PC-3 (cell line): ENCODE measurements at regions not wholly inside any gene's neighbourhood (a gene's known extent, or its start where the extent isn't known, plus 50 kb on each side); places are given as distances from the start of the nearest gene placed in this dataset.
"Not testable (repeated sequence)": the region's sequence is repeated elsewhere in the genome, so short reads cannot be mapped to it uniquely, and the experiment has no call there.

ENCODE experiments used
- ATAC-seq: fragments of 200-7000 bp; cut with Tn5 transposase; 2 replicates; pipeline ENCODE4 v1.9.1; 2020; ENCODE audit warnings: mild to moderate bottlenecking, moderate library complexity
- BruUV-seq: library from RNA; stranded (reverse); fragments of 400-500 nt; replicated peaks from 2 replicates; lab custom pipeline; 2021; lab: Mats Ljungman, UMichigan
- CTCF ChIA-PET: fragments of 300-600 bp; sonication (Branson Sonifier 250); formaldehyde crosslinking; loops from one replicate; lab custom pipeline; 2022; ENCODE audit warnings: antibody characterized with exemption; lab: Charles Lee
- POLR2A ChIA-PET: fragments of 300-600 bp; sonication (Branson Sonifier 250); formaldehyde crosslinking; loops from one replicate; lab custom pipeline; 2022; ENCODE audit warnings: antibody characterized with exemption; ENCODE audit not compliant: unreplicated experiment; lab: Charles Lee
- DNase-seq: peaks from one replicate; pipeline ENCODE4 v3.0.0-alpha.2; 2015
- H2AFZ ChIP-seq: fragments of 300-600 bp; sonication (generic); 2 replicates; pipeline ENCODE4 v1.6.0; 2016; ENCODE audit warnings: antibody characterized with exemption, low read length
- H3F3A ChIP-seq: fragments of 300-600 bp; sonication (generic); one replicate; pipeline ENCODE4 v1.6.0; 2017; ENCODE audit warnings: antibody characterized with exemption, low read length, control low read depth, mild to moderate bottlenecking; ENCODE audit not compliant: unreplicated experiment
- H3K27ac ChIP-seq: fragments of 300-600 bp; sonication (generic); 2 replicates; pipeline ENCODE4 v1.5.1; 2016; ENCODE audit warnings: mild to moderate bottlenecking, low read length
- H3K27me3 ChIP-seq: fragments of 300-600 bp; sonication (generic); 2 replicates; pipeline ENCODE4 v1.6.1; 2016; ENCODE audit warnings: low read length, mixed read lengths
- H3K36me3 ChIP-seq: fragments of 300-600 bp; sonication (generic); 2 replicates; pipeline ENCODE4 v1.6.1; 2016; ENCODE audit warnings: low read depth, mixed run types, low read length, mixed read lengths
- H3K4me1 ChIP-seq: fragments of 300-600 bp; sonication (generic); 2 replicates; pipeline ENCODE4 v1.5.1; 2016; ENCODE audit warnings: low read length; ENCODE audit not compliant: insufficient read depth
- H3K4me2 ChIP-seq: fragments of 300-600 bp; sonication (generic); 2 replicates; pipeline ENCODE4 v1.6.0; 2016; ENCODE audit warnings: low read length
- H3K4me3 ChIP-seq: fragments of 300-600 bp; sonication (generic); 2 replicates; pipeline ENCODE4 v1.5.1; 2016; ENCODE audit warnings: mild to moderate bottlenecking, low read length, mixed read lengths
- H3K79me2 ChIP-seq: fragments of 300-600 bp; sonication (generic); 2 replicates; pipeline ENCODE4 v1.6.1; 2017; ENCODE audit warnings: low read length, mixed read lengths
- H3K9ac ChIP-seq: fragments of 300-600 bp; sonication (generic); 2 replicates; pipeline ENCODE4 v1.6.0; 2016; ENCODE audit warnings: mild to moderate bottlenecking, low read length
- H3K9me2 ChIP-seq: fragments of 300-600 bp; sonication (generic); replicated peaks from 2 replicates; pipeline ENCODE4 v1.6.1; 2016; ENCODE audit warnings: mixed run types, low read length, mixed read lengths
- H3K9me3 ChIP-seq: fragments of 300-600 bp; sonication (generic); 2 replicates; pipeline ENCODE4 v1.6.1; 2016; ENCODE audit warnings: low read length, mixed read lengths
- H4K20me1 ChIP-seq: fragments of 300-600 bp; sonication (generic); 2 replicates; pipeline ENCODE4 v1.6.1; 2016; ENCODE audit warnings: low read length, mixed read lengths
- EZH2 ChIP-seq: fragments of 300-600 bp; sonication (generic); IDR thresholded peaks from one replicate; pipeline ENCODE4 v1.6.1; 2017; ENCODE audit warnings: antibody characterized with exemption, mild to moderate bottlenecking, low read length; ENCODE audit not compliant: unreplicated experiment
- EZH2phosphoT487 ChIP-seq: fragments of 300-600 bp; sonication (generic); IDR thresholded peaks from 2 replicates; pipeline ENCODE4 v1.6.1; 2018; ENCODE audit warnings: mild to moderate bottlenecking, antibody characterized with exemption, low read length, borderline replicate concordance
- intact Hi-C: fragments of 100-400 bp; cut with micrococcal nuclease; formaldehyde crosslinking; loops from 2 replicates; pipeline ENCODE4 v1.9.0; 2023
- TF ChIP-seq, protein P1 (sequence below): fragments of 300-600 bp; sonication (generic); conservative IDR thresholded peaks from 2 replicates; pipeline ENCODE4 v1.5.1; 2017; ENCODE audit warnings: antibody characterized with exemption, low read depth, mild to moderate bottlenecking, low read length

DNA sequence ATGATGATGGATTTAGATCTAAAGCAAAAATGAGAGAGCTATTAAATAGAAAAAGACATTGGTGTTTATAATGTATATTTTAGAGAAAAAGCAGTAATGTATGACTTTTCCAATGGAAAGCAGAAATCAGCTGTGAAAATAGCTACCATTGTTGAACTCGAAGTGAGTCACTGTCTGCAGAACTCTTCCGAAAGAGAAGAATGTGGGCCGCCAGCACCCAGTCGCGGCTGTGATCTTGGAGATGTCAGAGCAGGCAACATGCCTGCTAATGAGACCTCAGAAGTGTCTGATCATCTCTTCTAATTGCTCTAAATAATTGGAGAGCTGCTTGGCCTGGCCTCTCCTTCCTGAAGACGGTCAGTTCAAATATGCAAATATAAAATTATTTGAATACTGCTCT is 333.6 kb upstream of the RUNX1 start:
- Histone ChIP-seq H3K36me3 (no peaks in the 10 kb centered on the region), H3K4me2 (no peak overlapping the region), H2AFZ (no peak overlapping the region), H3K79me2 (no peaks in the 10 kb centered on the region), H3K9ac (no peak overlapping the region), H3F3A (no peaks in the 10 kb centered on the region), H3K27ac (no peak overlapping the region), H3K9me2 (no peaks in the 10 kb centered on the region), H3K4me3 (no peak overlapping the region), H4K20me1 (no peaks in the 10 kb centered on the region), H3K9me3 (no peaks in the 10 kb centered on the region), H3K4me1 (0 out of 2 replicates have a peak, but pooled peaks cover 4% of the 10 kb centered on the region), H3K27me3 (no peaks in the 10 kb centered on the region)
- POLR2A ChIA-PET, result no interaction called here
- TF ChIP-seq, protein P1, sequence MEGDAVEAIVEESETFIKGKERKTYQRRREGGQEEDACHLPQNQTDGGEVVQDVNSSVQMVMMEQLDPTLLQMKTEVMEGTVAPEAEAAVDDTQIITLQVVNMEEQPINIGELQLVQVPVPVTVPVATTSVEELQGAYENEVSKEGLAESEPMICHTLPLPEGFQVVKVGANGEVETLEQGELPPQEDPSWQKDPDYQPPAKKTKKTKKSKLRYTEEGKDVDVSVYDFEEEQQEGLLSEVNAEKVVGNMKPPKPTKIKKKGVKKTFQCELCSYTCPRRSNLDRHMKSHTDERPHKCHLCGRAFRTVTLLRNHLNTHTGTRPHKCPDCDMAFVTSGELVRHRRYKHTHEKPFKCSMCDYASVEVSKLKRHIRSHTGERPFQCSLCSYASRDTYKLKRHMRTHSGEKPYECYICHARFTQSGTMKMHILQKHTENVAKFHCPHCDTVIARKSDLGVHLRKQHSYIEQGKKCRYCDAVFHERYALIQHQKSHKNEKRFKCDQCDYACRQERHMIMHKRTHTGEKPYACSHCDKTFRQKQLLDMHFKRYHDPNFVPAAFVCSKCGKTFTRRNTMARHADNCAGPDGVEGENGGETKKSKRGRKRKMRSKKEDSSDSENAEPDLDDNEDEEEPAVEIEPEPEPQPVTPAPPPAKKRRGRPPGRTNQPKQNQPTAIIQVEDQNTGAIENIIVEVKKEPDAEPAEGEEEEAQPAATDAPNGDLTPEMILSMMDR, result no peak
- TF ChIP-seq EZH2phosphoT487 (no peak), EZH2 (no peak)
- CTCF ChIA-PET, result no interaction called here
- no TSS peak for BruUV-seq
- DNase-seq (no peak), ATAC-seq (no peak)
- intact Hi-C loops, result no loop called here

DNA sequence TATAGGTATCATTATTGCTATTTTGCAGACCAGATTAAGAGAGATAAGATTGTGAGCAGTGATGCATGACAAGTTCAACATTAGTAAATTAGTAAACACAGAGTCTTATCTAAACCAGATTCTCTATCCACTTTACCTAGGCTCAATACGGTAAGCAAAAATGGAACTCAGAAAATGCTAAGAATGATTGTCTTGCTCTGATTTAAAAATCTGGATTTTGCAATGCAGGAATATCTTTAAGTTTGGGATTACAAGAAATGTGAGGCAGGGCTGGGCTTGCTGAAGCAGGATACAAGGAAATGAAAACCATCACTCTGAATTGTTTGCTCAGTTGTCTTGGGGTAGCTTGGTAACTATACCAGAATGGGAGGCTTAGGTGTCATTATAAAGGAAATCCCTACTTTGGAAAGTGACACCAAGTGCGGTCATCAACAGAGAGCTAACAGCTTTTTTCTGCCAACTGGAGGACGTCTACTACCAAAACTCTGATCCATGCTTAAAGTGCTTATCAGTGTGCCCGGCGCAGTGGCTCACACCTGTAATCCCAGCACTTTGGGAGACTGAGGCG is 332.7 kb upstream of the RUNX1 start:
- Histone ChIP-seq H3K36me3 (no peaks in the 10 kb centered on the region), H3K4me2 (no peak overlapping the region), H3F3A (no peaks in the 10 kb centered on the region), H3K4me1 (0 out of 2 replicates have a peak, but pooled peaks cover 4% of the 10 kb centered on the region), H3K9ac (no peak overlapping the region), H3K9me3 (no peaks in the 10 kb centered on the region), H3K27ac (no peak overlapping the region), H3K27me3 (no peaks in the 10 kb centered on the region), H3K79me2 (no peaks in the 10 kb centered on the region), H4K20me1 (no peaks in the 10 kb centered on the region), H3K4me3 (no peak overlapping the region), H3K9me2 (no peaks in the 10 kb centered on the region), H2AFZ (no peak overlapping the region)
- ATAC-seq (no peak), DNase-seq (no peak)
- intact Hi-C loops, result no loop called here
- TF ChIP-seq EZH2, result no peak
- TF ChIP-seq, protein P1, result no peak
- no peak for TF ChIP-seq EZH2phosphoT487
- ChIA-PET POLR2A (no interaction called here), CTCF (no interaction called here)
- BruUV-seq, result no TSS peak

DNA sequence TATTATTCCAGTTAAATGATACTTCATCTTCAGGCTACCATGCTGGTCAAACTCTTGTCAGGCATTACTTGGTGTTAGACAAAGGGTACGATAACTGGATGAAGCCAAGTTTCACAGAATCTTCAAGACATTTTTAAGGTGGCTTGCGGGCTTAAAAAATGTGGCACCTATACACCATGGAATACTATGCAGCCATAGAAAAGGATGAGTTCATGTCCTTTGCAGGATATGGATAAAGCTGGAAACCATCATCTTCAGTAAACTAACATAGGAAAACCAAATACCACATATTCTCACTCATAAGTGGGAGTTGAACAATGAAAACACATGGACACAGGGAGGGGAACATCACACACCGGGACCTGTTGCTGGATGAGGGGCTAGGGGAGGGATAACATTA is 331.2 kb upstream of the RUNX1 start:
- BruUV-seq, H3K4me2 ChIP-seq, intact Hi-C loops, H4K20me1 ChIP-seq, DNase-seq, POLR2A ChIA-PET, H2AFZ ChIP-seq, H3K9me2 ChIP-seq, H3F3A ChIP-seq, H3K27ac ChIP-seq, CTCF ChIA-PET, H3K79me2 ChIP-seq, ATAC-seq, H3K9me3 ChIP-seq, H3K9ac ChIP-seq, H3K36me3 ChIP-seq, H3K27me3 ChIP-seq, H3K4me3 ChIP-seq, H3K4me1 ChIP-seq: not testable (repeated sequence)
